Suprapubic skin (tissue), 4 donors: ENCODE measurements at regions not wholly inside any gene's neighbourhood (a gene's known extent, or its start where the extent isn't known, plus 50 kb on each side); places are given as distances from the start of the nearest gene placed in this dataset.

ENCODE experiments used
- DNase-seq, 2 donors: peaks; one replicate each; pipeline ENCODE4 v3.0.0-alpha.2; 2019; ENCODE audit warnings: low spot score in 2 of 2
- H3K27ac ChIP-seq: fragments of 200-600 bp; sonication (generic); one replicate; pipeline ENCODE4 v1.5.1; 2019
- H3K27me3 ChIP-seq: fragments of 200-600 bp; sonication (generic); one replicate; pipeline ENCODE4 v1.5.1; 2019
- H3K36me3 ChIP-seq: fragments of 200-600 bp; sonication (generic); one replicate; pipeline ENCODE4 v1.5.1; 2019
- H3K4me1 ChIP-seq: fragments of 200-600 bp; sonication (generic); one replicate; pipeline ENCODE4 v1.5.1; 2019
- H3K4me3 ChIP-seq: fragments of 200-600 bp; sonication (generic); one replicate; pipeline ENCODE4 v1.5.1; 2019; ENCODE audit warnings: mild to moderate bottlenecking
- H3K9me3 ChIP-seq: fragments of 200-600 bp; sonication (generic); one replicate; pipeline ENCODE4 v1.5.1; 2019
- EP300 ChIP-seq: sonication (generic); formaldehyde crosslinking; IDR thresholded peaks from one replicate; pipeline ENCODE4 v1.6.1; 2017; ENCODE audit warnings: antibody characterized with exemption
- POLR2A ChIP-seq, 2 donors: fragments of 450-650 bp; IDR thresholded peaks; one replicate each; pipeline ENCODE4 v1.6.1; 2017; ENCODE audit warnings: antibody characterized with exemption in 2 of 2, mild to moderate bottlenecking in 2 of 2, moderate library complexity in 2 of 2
- POLR2AphosphoS5 ChIP-seq, 3 donors: sonication (generic); formaldehyde crosslinking; IDR thresholded peaks; one replicate each; pipeline ENCODE4 v1.6.1; 2017; ENCODE audit warnings: antibody characterized with exemption in 3 of 3
- WGBS: methylation state at CpG from one replicate; pipeline ENCODE4 v1.1.5; 2018; 5-methylcytosine and 5-hydroxymethylcytosine counted together
- TF ChIP-seq, protein P1 (sequence below), 2 donors: fragments of 200-600 bp in 1 of 2; fragments of 450-650 bp in 1 of 2; sonication (generic) in 1 of 2; IDR thresholded peaks; one replicate each; pipeline ENCODE4 v1.5.1; 2016 to 2019; ENCODE audit warnings: antibody characterized with exemption in 2 of 2, mild to moderate bottlenecking in 1 of 2, moderate library complexity in 1 of 2

DNA sequence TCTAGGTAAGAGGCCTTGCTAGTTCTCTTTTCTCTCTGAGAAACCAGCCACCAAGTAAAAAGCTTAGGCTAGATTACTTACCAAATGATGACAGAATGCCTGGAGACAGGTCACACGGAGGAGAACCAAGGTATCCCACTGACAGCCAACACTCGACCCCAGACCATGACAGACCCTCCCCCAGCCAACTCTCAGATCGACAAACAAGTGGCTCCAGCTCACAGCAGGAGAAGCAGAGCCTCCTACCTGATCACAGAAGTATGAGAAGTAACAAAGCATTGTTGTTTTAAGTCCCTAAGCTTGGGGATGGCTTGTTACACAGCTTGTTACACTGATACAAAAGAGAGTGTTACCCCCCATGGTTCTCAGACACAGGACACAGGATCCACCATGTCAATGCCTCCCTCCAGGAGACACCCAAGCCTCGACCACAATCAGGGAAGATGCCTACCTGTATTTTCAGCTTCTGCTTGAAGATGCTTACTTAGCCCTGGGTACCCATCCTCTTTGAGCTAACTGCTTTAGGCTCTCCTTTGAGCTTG lies 423.8 kb upstream of the JARID2 start:
- TF ChIP-seq EP300: no peak
- TF ChIP-seq, protein P1, sequence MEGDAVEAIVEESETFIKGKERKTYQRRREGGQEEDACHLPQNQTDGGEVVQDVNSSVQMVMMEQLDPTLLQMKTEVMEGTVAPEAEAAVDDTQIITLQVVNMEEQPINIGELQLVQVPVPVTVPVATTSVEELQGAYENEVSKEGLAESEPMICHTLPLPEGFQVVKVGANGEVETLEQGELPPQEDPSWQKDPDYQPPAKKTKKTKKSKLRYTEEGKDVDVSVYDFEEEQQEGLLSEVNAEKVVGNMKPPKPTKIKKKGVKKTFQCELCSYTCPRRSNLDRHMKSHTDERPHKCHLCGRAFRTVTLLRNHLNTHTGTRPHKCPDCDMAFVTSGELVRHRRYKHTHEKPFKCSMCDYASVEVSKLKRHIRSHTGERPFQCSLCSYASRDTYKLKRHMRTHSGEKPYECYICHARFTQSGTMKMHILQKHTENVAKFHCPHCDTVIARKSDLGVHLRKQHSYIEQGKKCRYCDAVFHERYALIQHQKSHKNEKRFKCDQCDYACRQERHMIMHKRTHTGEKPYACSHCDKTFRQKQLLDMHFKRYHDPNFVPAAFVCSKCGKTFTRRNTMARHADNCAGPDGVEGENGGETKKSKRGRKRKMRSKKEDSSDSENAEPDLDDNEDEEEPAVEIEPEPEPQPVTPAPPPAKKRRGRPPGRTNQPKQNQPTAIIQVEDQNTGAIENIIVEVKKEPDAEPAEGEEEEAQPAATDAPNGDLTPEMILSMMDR (IDR thresholded peaks at IDR 0.05): no peak
- TF ChIP-seq POLR2AphosphoS5 (IDR thresholded peaks at IDR 0.05): no peak
- TF ChIP-seq POLR2A (IDR thresholded peaks at IDR 0.05): no peak
- WGBS: 78% methylated on average over 4 of the region's 4 CpGs

DNA sequence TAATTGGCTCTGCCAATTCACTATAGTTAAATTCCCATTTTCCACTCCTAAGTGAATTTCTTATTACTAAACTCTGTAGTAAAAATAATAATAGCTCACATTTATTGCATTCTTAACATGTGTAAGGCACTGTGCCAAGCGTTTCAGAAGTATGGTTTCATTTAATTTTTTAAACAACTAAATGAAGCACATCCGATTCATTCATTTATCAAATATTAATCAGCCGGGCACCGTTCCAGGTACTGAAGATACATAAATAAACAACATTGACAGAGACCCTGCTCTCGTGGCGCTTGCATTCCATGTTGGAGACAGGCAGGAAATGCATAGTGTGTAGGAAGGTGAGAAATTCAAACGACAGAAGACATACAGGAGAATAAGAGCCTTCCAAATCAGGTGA lies 423.2 kb upstream of the JARID2 start:
- TF ChIP-seq EP300 (no peak), POLR2A (IDR thresholded peaks at IDR 0.05) (no peak), POLR2AphosphoS5 (IDR thresholded peaks at IDR 0.05) (no peak)
- TF ChIP-seq, protein P1 (IDR thresholded peaks at IDR 0.05): no peak
- Histone ChIP-seq H3K4me1 (peaks cover 17% of the 10 kb centered on the region), H3K9me3 (no peaks in the 10 kb centered on the region), H3K27ac (no peak overlapping the region), H3K27me3 (no peaks in the 10 kb centered on the region), H3K4me3 (no peak overlapping the region), H3K36me3 (no peaks in the 10 kb centered on the region)
- 66% methylated on average over 7 of the region's 7 CpGs for WGBS
- no peak for DNase-seq

More for the DNA sequence above, 423.8 kb upstream of the JARID2 start:
- Histone ChIP-seq H3K27me3 (no peaks in the 10 kb centered on the region), H3K27ac (no peak overlapping the region), H3K4me3 (no peak overlapping the region), H3K4me1 (peaks cover 17% of the 10 kb centered on the region), H3K36me3 (no peaks in the 10 kb centered on the region), H3K9me3 (no peaks in the 10 kb centered on the region)
- DNase-seq: no peak

GRCh38 chr6:14824060-14824459 lies 421.8 kb upstream of the JARID2 start:
- TF ChIP-seq POLR2AphosphoS5 (IDR thresholded peaks at IDR 0.05) (no peak), POLR2A (IDR thresholded peaks at IDR 0.05) (no peak), EP300 (no peak)
- TF ChIP-seq, protein P1 (IDR thresholded peaks at IDR 0.05): no peak
- Histone ChIP-seq H3K36me3 (no peaks in the 10 kb centered on the region), H3K4me1 (peaks cover 17% of the 10 kb centered on the region), H3K9me3 (no peaks in the 10 kb centered on the region), H3K27me3 (no peaks in the 10 kb centered on the region), H3K27ac (no peak overlapping the region), H3K4me3 (no peak overlapping the region)
- WGBS: 33% methylated on average over 5 of the region's 5 CpGs
- no peak for DNase-seq

DNA sequence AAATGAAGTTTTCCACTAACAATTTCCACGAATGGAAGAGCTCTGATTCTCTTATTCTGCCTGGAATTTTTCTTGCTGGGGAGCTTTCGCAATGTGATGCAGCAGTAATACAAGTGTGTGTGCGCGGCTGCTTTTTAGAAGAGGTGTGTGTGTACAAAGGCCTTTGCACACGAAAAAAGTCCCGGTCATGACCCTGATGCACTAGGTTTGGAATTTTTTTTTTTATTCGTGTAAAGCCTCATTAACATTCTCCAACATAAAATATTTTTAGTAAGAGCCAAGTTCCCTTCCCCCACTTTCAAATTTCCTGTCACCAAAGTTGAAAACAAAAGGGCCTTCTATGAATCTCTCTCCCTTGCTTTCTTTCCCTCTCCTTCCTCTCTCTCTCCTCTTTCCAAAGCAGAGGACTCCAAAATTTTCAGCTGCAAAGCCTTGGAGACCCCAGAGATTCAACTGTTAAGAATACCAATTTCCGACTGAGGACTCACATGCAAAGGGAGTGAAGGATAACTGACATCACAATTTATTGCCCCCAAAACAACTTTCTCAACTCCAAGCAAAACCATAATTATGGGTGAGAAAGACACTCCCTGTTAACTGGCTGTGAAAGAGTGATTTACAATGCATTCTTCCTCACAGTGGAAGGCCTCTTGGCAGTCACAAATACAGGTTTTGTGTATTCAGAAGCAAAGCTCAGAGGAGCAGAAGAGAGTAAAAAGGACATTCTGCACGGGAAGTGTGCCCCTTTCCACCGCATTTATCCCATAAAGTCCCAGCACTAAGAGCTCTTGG lies 421.2 kb upstream of the JARID2 start:
- no peaks in the 10 kb centered on the region for H3K36me3 ChIP-seq
- peaks cover 17% of the 10 kb centered on the region for H3K4me1 ChIP-seq
- 57% methylated on average over 10 of the region's 10 CpGs for WGBS
- H3K27ac ChIP-seq: no peak overlapping the region
- no peak for DNase-seq
- no peak overlapping the region for H3K4me3 ChIP-seq
- TF ChIP-seq EP300 (no peak), POLR2A (IDR thresholded peaks at IDR 0.05) (no peak), POLR2AphosphoS5 (IDR thresholded peaks at IDR 0.05) (no peak)
- TF ChIP-seq, protein P1 (IDR thresholded peaks at IDR 0.05): no peak
- H3K9me3 ChIP-seq: no peaks in the 10 kb centered on the region
- no peaks in the 10 kb centered on the region for H3K27me3 ChIP-seq

- WGBS: 58% methylated on average over 4 of the region's 4 CpGs
- TF ChIP-seq EP300: no peak
- TF ChIP-seq POLR2AphosphoS5 (IDR thresholded peaks at IDR 0.05): no peak
- TF ChIP-seq POLR2A (IDR thresholded peaks at IDR 0.05): no peak
- Histone ChIP-seq H3K27me3 (no peaks in the 10 kb centered on the region), H3K4me3 (no peak overlapping the region), H3K27ac (no peak overlapping the region), H3K4me1 (peaks cover 17% of the 10 kb centered on the region), H3K9me3 (no peaks in the 10 kb centered on the region), H3K36me3 (no peaks in the 10 kb centered on the region)
- no peak for DNase-seq
These were observed 419.4 kb upstream of the JARID2 start for GRCh38 chr6:14826456-14826855.
